ENCODE measurements at regions not wholly inside any gene's neighbourhood (a gene's known extent, or its start where the extent isn't known, plus 50 kb on each side); places are given as distances from the start of the nearest gene placed in this dataset.

GRCh38 chr1:88239205-88239604, 444.9 kb upstream of the PKN2 start:
- 76 to 86% (median 83%) methylated on average over 1 of the region's 1 CpG for WGBS, 4 donors
- no peaks in the 10 kb centered on the region for H3K36me3 ChIP-seq

GRCh38 chr1:88247666-88248065, 436.4 kb upstream of the PKN2 start:
- peaks cover 0 to 21% (median under 1%) of the 10 kb centered on the region in 12 donors for H3K9me3 ChIP-seq
- no peaks in the 10 kb centered on the region for H3K4me1 ChIP-seq
- intact Hi-C loops (cut with DNase I) = no loop called here
- H3K36me3 ChIP-seq = no peaks in the 10 kb centered on the region
- TF ChIP-seq, protein P1, sequence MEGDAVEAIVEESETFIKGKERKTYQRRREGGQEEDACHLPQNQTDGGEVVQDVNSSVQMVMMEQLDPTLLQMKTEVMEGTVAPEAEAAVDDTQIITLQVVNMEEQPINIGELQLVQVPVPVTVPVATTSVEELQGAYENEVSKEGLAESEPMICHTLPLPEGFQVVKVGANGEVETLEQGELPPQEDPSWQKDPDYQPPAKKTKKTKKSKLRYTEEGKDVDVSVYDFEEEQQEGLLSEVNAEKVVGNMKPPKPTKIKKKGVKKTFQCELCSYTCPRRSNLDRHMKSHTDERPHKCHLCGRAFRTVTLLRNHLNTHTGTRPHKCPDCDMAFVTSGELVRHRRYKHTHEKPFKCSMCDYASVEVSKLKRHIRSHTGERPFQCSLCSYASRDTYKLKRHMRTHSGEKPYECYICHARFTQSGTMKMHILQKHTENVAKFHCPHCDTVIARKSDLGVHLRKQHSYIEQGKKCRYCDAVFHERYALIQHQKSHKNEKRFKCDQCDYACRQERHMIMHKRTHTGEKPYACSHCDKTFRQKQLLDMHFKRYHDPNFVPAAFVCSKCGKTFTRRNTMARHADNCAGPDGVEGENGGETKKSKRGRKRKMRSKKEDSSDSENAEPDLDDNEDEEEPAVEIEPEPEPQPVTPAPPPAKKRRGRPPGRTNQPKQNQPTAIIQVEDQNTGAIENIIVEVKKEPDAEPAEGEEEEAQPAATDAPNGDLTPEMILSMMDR (IDR thresholded peaks at IDR 0.05) = no peak
- TF ChIP-seq POLR2A (IDR thresholded peaks at IDR 0.05) = no peak
- no peak overlapping the region for H3K27ac ChIP-seq
- ATAC-seq = no peak
- H3K27me3 ChIP-seq = no peaks in the 10 kb centered on the region
- no peak for DNase-seq
- H3K4me3 ChIP-seq = no peak overlapping the region

More at GRCh38 chr1:88239205-88239604, 444.9 kb upstream of the PKN2 start:
- TF ChIP-seq, protein P1 (IDR thresholded peaks at IDR 0.05) = no peak
- TF ChIP-seq POLR2A (IDR thresholded peaks at IDR 0.05) = no peak
- H3K9me3 ChIP-seq = peaks cover 0 to 22% (median 0%) of the 10 kb centered on the region in 12 donors
- H3K4me3 ChIP-seq = no peak overlapping the region
- intact Hi-C loops (cut with DNase I) = no loop called here
- no peaks in the 10 kb centered on the region for H3K4me1 ChIP-seq
- H3K27ac ChIP-seq = no peak overlapping the region
- ATAC-seq = no peak
- no peaks in the 10 kb centered on the region for H3K27me3 ChIP-seq
- no peak for DNase-seq

DNA sequence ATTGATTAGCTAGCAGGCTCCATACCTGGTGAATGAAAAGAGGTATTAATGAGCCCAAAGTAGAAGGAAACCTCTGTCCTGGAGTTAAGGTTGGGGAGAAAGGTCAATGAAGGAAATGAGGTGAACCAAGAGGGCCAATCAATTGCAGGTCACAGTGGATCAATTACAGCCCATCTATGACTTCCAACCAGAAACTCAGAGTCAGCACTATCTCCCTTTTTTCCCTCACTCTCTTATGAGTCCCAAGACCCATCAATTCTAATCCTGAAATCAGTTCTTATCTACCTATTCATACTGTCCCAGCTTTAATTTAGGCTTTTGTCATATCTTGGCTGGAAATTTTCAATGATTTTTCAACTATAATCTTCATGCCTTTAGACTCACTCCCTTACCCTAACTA, 433.2 kb upstream of the PKN2 start:
- Histone ChIP-seq H3K4me3 (no peak overlapping the region), H3K27ac (no peak overlapping the region), H3K36me3 (no peaks in the 10 kb centered on the region), H3K9me3 (peaks cover 0 to 13% (median 0%) of the 10 kb centered on the region in 12 donors), H3K27me3 (no peaks in the 10 kb centered on the region), H3K4me1 (no peaks in the 10 kb centered on the region)
- DNase-seq = no peak
- intact Hi-C loops (cut with DNase I) = no loop called here
- no peak for ATAC-seq
- TF ChIP-seq, protein P1 (IDR thresholded peaks at IDR 0.05) = no peak
- TF ChIP-seq POLR2A (IDR thresholded peaks at IDR 0.05) = no peak

GRCh38 chr1:88252745-88253144, 431.3 kb upstream of the PKN2 start:
- no peak for ATAC-seq
- Histone ChIP-seq H3K27ac (no peak overlapping the region), H3K36me3 (no peaks in the 10 kb centered on the region), H3K4me3 (no peak overlapping the region), H3K4me1 (no peaks in the 10 kb centered on the region), H3K27me3 (no peaks in the 10 kb centered on the region), H3K9me3 (peaks cover 0 to 13% (median 0%) of the 10 kb centered on the region in 12 donors)
- intact Hi-C loops (cut with DNase I) = no loop called here
- TF ChIP-seq, protein P1 (IDR thresholded peaks at IDR 0.05) = no peak
- TF ChIP-seq POLR2A (IDR thresholded peaks at IDR 0.05) = no peak
- DNase-seq = no peak
